HFF-Myc (cell line): ENCODE measurements at regions not wholly inside any gene's neighbourhood (a gene's known extent, or its start where the extent isn't known, plus 50 kb on each side); places are given as distances from the start of the nearest gene placed in this dataset.

Source experiments
- DNase-seq: peaks from one replicate; pipeline ENCODE4 v3.0.0-alpha.2; 2011; ENCODE audit warnings: low read depth; ENCODE audit errors: extremely low read depth
- H3K4me3 ChIP-seq: replicated peaks from 2 replicates; pipeline ENCODE4 v1.5.1; 2011; ENCODE audit warnings: low read depth, mild to moderate bottlenecking, control low read depth, low read length
- CTCF ChIP-seq: IDR thresholded peaks from 2 replicates; pipeline ENCODE4 v1.5.1; 2012; ENCODE audit warnings: mild to moderate bottlenecking, low read depth, low read length, control low read depth; ENCODE audit errors: missing control alignments

- TF ChIP-seq CTCF: no peak
- no peak for DNase-seq
- H3K4me3 ChIP-seq: no peak overlapping the region
Observed at GRCh38 chr3:24607281-24607680, 112.6 kb upstream of the THRB start.

- H3K4me3 ChIP-seq: no peak overlapping the region
- no peak for DNase-seq
- no peak for TF ChIP-seq CTCF
Observed at GRCh38 chr3:24608701-24609390, 114.2 kb upstream of the THRB start.

- H3K4me3 ChIP-seq: no peak overlapping the region
- TF ChIP-seq CTCF: no peak
- no peak for DNase-seq
Observed at GRCh38 chr3:24614359-24614758, 119.7 kb upstream of the THRB start.

- TF ChIP-seq CTCF: no peak
- no peak overlapping the region for H3K4me3 ChIP-seq
- DNase-seq: no peak
Observed at GRCh38 chr3:24615177-24615576, 120.5 kb upstream of the THRB start.

- TF ChIP-seq CTCF: no peak
- no peak for DNase-seq
- no peak overlapping the region for H3K4me3 ChIP-seq
Observed at GRCh38 chr3:24616110-24616829, 121.6 kb upstream of the THRB start.

GRCh38 chr3:24622138-24622537 lies 127.5 kb upstream of the THRB start:
- no peak for TF ChIP-seq CTCF

GRCh38 chr3:24622696-24623225 lies 128.1 kb upstream of the THRB start:
- DNase-seq: no peak
- TF ChIP-seq CTCF: no peak
- H3K4me3 ChIP-seq: no peak overlapping the region

More at GRCh38 chr3:24622138-24622537, 127.5 kb upstream of the THRB start:
- DNase-seq: no peak
- H3K4me3 ChIP-seq: no peak overlapping the region
